ENCODE measurements at regions not wholly inside any gene's neighbourhood (a gene's known extent, or its start where the extent isn't known, plus 50 kb on each side); places are given as distances from the start of the nearest gene placed in this dataset.
A peak's percentile ranks its signal among the peaks of the same experiment; 100 is the strongest.
"Not testable (repeated sequence)": the region's sequence is repeated elsewhere in the genome, so short reads cannot be mapped to it uniquely, and the experiment has no call there.

- no peaks in the 10 kb centered on the region for H3K4me1 Mint-ChIP-seq
- peaks cover 3% of the 10 kb centered on the region for H3K9me3 Mint-ChIP-seq
- H3K4me3 Mint-ChIP-seq: no peak overlapping the region
- no peaks in the 10 kb centered on the region for H3K36me3 Mint-ChIP-seq (ENCODE audit: low read depth)
- no peaks in the 10 kb centered on the region for H3K27me3 Mint-ChIP-seq
- no peak overlapping the region for H3K27ac Mint-ChIP-seq
- no peak for ATAC-seq (replicated peaks)
Observed at GRCh38 chr9:31556667-31557463, 827.6 kb upstream of the ACO1 start.

DNA sequence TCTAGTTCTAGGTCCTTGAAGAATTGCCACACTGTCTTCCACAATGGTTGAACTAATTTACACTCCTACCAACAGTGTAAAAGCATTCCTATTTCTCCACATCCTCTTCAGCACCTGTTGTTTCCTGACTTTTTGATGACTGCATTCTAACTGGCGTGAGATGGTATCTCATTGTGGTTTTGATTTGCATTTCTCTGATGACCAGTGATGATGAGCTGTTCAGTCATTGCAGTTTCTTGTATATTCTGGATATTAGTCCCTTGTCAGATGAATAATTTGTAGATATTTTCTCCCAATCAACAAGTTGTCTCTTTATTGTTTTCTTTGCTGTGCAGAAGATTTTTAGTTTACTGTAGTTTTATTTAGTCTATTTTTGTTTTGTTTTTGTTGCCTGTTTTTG lies 812.3 kb upstream of the ACO1 start:
- ATAC-seq (replicated peaks); H3K4me3 Mint-ChIP-seq; H3K27ac Mint-ChIP-seq; H3K4me1 Mint-ChIP-seq; H3K27me3 Mint-ChIP-seq; H3K9me3 Mint-ChIP-seq; H3K36me3 Mint-ChIP-seq (ENCODE audit: low read depth): not testable (repeated sequence)

- Mint-ChIP-seq H3K36me3 (ENCODE audit: low read depth) (no peaks in the 10 kb centered on the region), H3K4me3 (no peak overlapping the region), H3K27me3 (no peaks in the 10 kb centered on the region), H3K9me3 (peaks cover 3% of the 10 kb centered on the region), H3K27ac (no peak overlapping the region), H3K4me1 (no peaks in the 10 kb centered on the region)
- no peak for ATAC-seq (replicated peaks)
Observed at GRCh38 chr9:31573561-31573960, 810.9 kb upstream of the ACO1 start.

- peaks cover 3% of the 10 kb centered on the region for H3K9me3 Mint-ChIP-seq
- no peak overlapping the region for H3K4me3 Mint-ChIP-seq
- H3K4me1 Mint-ChIP-seq: no peaks in the 10 kb centered on the region
- H3K27ac Mint-ChIP-seq: no peak overlapping the region
- H3K27me3 Mint-ChIP-seq: no peaks in the 10 kb centered on the region
- H3K36me3 Mint-ChIP-seq (ENCODE audit: low read depth): no peaks in the 10 kb centered on the region
- no peak for ATAC-seq (replicated peaks)
Observed at GRCh38 chr9:31574006-31574765, 810.3 kb upstream of the ACO1 start.

GRCh38 chr9:31582071-31582470 lies 802.4 kb upstream of the ACO1 start:
- no peaks in the 10 kb centered on the region for H3K27me3 Mint-ChIP-seq
- no peak for ATAC-seq (replicated peaks)
- no peaks in the 10 kb centered on the region for H3K36me3 Mint-ChIP-seq (ENCODE audit: low read depth)

GRCh38 chr9:31582561-31582960 lies 801.9 kb upstream of the ACO1 start:
- no peak overlapping the region for H3K4me3 Mint-ChIP-seq
- H3K36me3 Mint-ChIP-seq (ENCODE audit: low read depth): no peaks in the 10 kb centered on the region
- no peaks in the 10 kb centered on the region for H3K9me3 Mint-ChIP-seq
- H3K27ac Mint-ChIP-seq: no peak overlapping the region
- ATAC-seq (replicated peaks): no peak
- no peaks in the 10 kb centered on the region for H3K27me3 Mint-ChIP-seq
- H3K4me1 Mint-ChIP-seq: no peaks in the 10 kb centered on the region

More at GRCh38 chr9:31582071-31582470, 802.4 kb upstream of the ACO1 start:
- no peaks in the 10 kb centered on the region for H3K4me1 Mint-ChIP-seq
- no peak overlapping the region for H3K27ac Mint-ChIP-seq
- no peak overlapping the region for H3K4me3 Mint-ChIP-seq
- no peaks in the 10 kb centered on the region for H3K9me3 Mint-ChIP-seq

DNA sequence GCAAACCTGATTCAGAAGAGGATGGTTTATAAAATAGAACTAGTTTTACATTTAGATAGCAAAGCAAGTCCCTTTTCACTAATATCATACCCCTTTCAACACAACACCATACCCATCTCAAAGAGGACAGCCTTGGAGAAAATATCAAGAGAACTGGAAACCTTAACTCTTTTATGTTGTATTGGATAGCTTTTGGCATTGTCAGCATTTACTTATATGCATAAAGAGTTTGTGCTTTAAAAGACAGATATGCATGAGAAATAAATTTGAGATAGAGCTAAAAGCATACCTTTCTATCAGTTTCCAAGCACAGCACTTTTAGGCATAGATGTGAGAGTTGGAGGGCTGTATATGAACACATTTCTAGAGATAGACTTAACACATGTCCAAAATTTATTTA lies 799.3 kb upstream of the ACO1 start:
- ATAC-seq (replicated peaks): no peak
- H3K4me1 Mint-ChIP-seq: no peaks in the 10 kb centered on the region
- H3K4me3 Mint-ChIP-seq: no peak overlapping the region
- H3K36me3 Mint-ChIP-seq (ENCODE audit: low read depth): no peaks in the 10 kb centered on the region
- H3K27me3 Mint-ChIP-seq: no peaks in the 10 kb centered on the region
- no peak overlapping the region for H3K27ac Mint-ChIP-seq
- no peaks in the 10 kb centered on the region for H3K9me3 Mint-ChIP-seq

DNA sequence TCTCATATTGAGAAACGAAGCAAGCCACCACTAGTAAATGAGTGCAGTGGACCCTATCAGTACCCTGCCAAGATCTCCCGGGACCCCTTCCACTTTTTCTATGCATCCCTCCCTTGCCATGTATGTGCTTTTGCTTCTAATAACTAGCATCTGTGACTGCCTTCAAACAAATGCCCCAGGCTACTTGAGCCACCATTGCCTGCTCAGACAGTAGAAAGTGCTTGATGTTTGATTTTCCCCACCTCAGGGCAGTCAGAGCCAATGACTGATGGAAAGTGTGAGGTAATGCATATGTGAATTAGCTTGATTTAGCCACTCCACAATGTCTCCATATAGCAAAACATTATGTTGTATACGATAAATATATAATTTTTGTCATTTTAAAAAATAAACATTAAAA lies 797.3 kb upstream of the ACO1 start:
- Mint-ChIP-seq H3K4me1 (no peaks in the 10 kb centered on the region), H3K27ac (no peak overlapping the region), H3K27me3 (no peaks in the 10 kb centered on the region), H3K4me3 (no peak overlapping the region), H3K36me3 (ENCODE audit: low read depth) (no peaks in the 10 kb centered on the region), H3K9me3 (no peaks in the 10 kb centered on the region)
- ATAC-seq (replicated peaks): no peak

GRCh38 chr9:31588006-31588405 lies 796.4 kb upstream of the ACO1 start:
- no peak for ATAC-seq (replicated peaks)

GRCh38 chr9:31588756-31589155 lies 795.7 kb upstream of the ACO1 start:
- Mint-ChIP-seq H3K4me3 (no peak overlapping the region), H3K27me3 (no peaks in the 10 kb centered on the region), H3K27ac (no peak overlapping the region), H3K9me3 (no peaks in the 10 kb centered on the region), H3K36me3 (ENCODE audit: low read depth) (no peaks in the 10 kb centered on the region), H3K4me1 (no peaks in the 10 kb centered on the region)
- ATAC-seq (replicated peaks): no peak

More at GRCh38 chr9:31588006-31588405, 796.4 kb upstream of the ACO1 start:
- H3K27me3 Mint-ChIP-seq: no peaks in the 10 kb centered on the region
- no peak overlapping the region for H3K4me3 Mint-ChIP-seq
- H3K36me3 Mint-ChIP-seq (ENCODE audit: low read depth): no peaks in the 10 kb centered on the region
- H3K27ac Mint-ChIP-seq: no peak overlapping the region
- H3K4me1 Mint-ChIP-seq: no peaks in the 10 kb centered on the region
- H3K9me3 Mint-ChIP-seq: no peaks in the 10 kb centered on the region

DNA sequence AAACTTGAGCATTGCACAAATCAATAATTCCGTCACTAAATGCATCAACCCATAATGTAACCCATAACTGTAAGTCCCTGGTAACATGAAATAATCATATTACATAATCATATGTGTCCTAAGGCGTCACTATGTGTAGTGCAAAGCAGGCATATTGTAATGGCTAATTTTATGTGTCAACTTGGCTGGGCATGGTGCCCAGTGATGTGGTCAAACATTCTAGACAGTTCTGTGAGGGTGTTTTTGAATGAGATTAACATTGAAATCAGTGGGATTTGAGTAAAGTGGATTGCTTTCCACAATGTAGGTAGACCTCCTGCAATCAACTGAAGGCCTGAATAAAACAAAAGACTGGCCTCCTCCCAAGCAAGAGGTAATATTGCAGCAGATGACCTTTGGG lies 794.4 kb upstream of the ACO1 start:
- Mint-ChIP-seq H3K9me3 (no peaks in the 10 kb centered on the region), H3K27me3 (no peaks in the 10 kb centered on the region), H3K4me3 (no peak overlapping the region), H3K36me3 (ENCODE audit: low read depth) (no peaks in the 10 kb centered on the region), H3K27ac (no peak overlapping the region), H3K4me1 (no peaks in the 10 kb centered on the region)
- no peak for ATAC-seq (replicated peaks)

DNA sequence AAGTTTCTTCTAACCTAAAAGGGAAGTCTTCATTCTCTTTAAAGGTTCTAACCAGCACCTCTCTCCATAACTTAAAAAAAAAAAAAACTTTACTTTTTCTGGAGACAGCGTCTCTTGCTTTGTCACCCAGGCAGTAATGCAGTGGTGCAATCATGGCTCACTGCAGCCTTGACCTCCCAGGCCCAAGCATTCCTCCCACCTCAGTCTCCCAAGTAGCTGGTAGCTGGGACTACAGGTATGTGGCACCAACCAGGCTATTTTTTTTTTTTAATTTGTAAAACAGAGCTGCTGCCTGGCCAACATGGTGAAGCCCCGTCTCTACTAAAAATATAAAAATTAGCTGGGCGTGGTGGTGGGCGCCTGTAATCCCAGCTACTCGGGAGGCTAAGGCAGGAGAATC lies 787.4 kb upstream of the ACO1 start:
- not testable (repeated sequence) for H3K27ac Mint-ChIP-seq; ATAC-seq (replicated peaks); H3K36me3 Mint-ChIP-seq (ENCODE audit: low read depth); H3K9me3 Mint-ChIP-seq; H3K4me3 Mint-ChIP-seq; H3K27me3 Mint-ChIP-seq; H3K4me1 Mint-ChIP-seq

GRCh38 chr9:31597977-31598376 lies 786.5 kb upstream of the ACO1 start:
- no peaks in the 10 kb centered on the region for H3K9me3 Mint-ChIP-seq
- ATAC-seq (replicated peaks): peak; percentile 38
- peaks cover 4% of the 10 kb centered on the region for H3K4me1 Mint-ChIP-seq
- no peak overlapping the region for H3K4me3 Mint-ChIP-seq
- H3K27ac Mint-ChIP-seq: no peak overlapping the region
- H3K27me3 Mint-ChIP-seq: no peaks in the 10 kb centered on the region
- no peaks in the 10 kb centered on the region for H3K36me3 Mint-ChIP-seq (ENCODE audit: low read depth)

- ATAC-seq (replicated peaks): no peak
- H3K9me3 Mint-ChIP-seq: no peaks in the 10 kb centered on the region
- H3K4me1 Mint-ChIP-seq: peaks cover 4% of the 10 kb centered on the region
- no peaks in the 10 kb centered on the region for H3K27me3 Mint-ChIP-seq
- H3K27ac Mint-ChIP-seq: no peak overlapping the region
- no peak overlapping the region for H3K4me3 Mint-ChIP-seq
- no peaks in the 10 kb centered on the region for H3K36me3 Mint-ChIP-seq (ENCODE audit: low read depth)
Observed at GRCh38 chr9:31601666-31602065, 782.8 kb upstream of the ACO1 start.

DNA sequence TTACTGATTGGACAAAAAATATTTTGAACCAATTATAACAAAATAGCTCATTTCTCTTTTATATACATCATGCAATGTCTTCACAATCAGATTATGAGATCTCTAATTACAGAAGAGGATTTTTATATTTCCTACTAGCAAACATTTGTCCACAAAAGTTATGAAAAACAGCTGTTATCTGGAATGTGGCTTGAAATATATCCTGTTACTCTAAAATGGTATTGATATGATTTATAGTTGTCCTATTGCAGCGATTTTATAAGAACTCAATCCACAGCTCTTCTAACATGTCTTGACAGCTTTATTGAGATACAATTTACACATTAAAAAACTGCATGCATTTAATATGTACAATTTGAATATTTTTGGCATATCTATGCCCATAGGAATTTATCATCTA lies 779.9 kb upstream of the ACO1 start:
- Mint-ChIP-seq H3K27ac (no peak overlapping the region), H3K36me3 (ENCODE audit: low read depth) (no peaks in the 10 kb centered on the region), H3K4me1 (no peaks in the 10 kb centered on the region), H3K9me3 (no peaks in the 10 kb centered on the region), H3K4me3 (no peak overlapping the region), H3K27me3 (peaks cover 3% of the 10 kb centered on the region)
- no peak for ATAC-seq (replicated peaks)

Data from activated T-helper 17 cell treated with anti-CD3 and anti-CD28 coated beads, Interleukin-2, amount 50 U/mL, for 72 hours (primary cell).